ENCODE measurements at regions not wholly inside any gene's neighbourhood (a gene's known extent, or its start where the extent isn't known, plus 50 kb on each side); places are given as distances from the start of the nearest gene placed in this dataset.
A peak's percentile ranks its signal among the peaks of the same experiment; 100 is the strongest.

DNA sequence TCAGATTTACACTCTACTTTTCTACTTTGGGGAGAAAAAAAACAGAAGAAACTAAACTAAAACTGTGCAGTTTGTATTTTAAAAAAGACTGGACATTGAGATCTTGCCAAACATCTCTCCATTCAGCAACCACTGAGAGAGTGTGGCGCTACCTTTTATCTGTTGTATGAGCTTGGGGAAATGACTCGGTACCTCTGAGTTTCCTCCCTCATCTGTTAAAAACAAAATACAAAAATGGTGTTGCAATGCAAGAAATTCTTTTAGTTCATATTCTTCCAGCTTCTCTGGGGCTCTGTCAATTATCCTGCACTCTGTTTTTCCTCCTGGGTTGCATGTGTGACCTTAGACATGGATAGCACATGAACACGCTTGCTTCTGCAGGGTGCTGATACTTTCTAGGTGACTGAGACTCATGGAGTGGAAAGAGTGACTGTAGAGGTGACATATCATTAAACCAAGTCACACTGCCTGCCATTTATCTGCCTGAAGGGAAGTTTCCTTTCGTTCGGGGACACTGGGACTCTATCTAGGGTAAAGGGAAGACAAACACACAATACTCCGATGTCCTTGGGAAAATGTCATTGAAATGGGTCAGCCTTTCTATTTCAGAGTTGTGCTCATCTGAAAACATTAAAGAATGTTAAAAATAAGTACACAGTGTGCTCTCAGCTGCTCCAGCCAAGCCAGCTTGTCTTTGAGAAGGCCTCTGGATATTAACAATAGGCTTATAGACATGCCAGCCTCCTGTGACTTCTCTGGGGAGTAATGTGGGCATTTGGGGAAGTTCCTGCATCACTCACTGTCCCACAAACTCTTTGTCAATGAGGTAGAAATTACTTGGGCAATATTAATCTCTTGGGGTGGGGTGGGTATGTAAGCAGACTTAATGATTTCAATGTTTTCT lies 91.4 kb downstream of the TRIB2 start:
- DNase-seq (peak in 2 of 5 donors; percentile 41 to 48), ATAC-seq (peak; percentile 74 to 90 (median 84))
- Histone ChIP-seq H3K27ac (peak overlapping the region; percentile 42 to 87 (median 72)), H3K36me3 (no peaks in the 10 kb centered on the region), H3K4me3 (no peak overlapping the region), H3K4me1 (peaks cover 9 to 58% (median 44%) of the 10 kb centered on the region in 12 donors), H3K9me3 (no peaks in the 10 kb centered on the region), H3K27me3 (no peaks in the 10 kb centered on the region)
- 28 to 43% (median 31%) methylated on average over 6 of the region's 6 CpGs for WGBS, 4 donors
- TF ChIP-seq POLR2A (IDR thresholded peaks at IDR 0.05): peak in 1 of 2 donors; percentile 17
- TF ChIP-seq, protein P1, sequence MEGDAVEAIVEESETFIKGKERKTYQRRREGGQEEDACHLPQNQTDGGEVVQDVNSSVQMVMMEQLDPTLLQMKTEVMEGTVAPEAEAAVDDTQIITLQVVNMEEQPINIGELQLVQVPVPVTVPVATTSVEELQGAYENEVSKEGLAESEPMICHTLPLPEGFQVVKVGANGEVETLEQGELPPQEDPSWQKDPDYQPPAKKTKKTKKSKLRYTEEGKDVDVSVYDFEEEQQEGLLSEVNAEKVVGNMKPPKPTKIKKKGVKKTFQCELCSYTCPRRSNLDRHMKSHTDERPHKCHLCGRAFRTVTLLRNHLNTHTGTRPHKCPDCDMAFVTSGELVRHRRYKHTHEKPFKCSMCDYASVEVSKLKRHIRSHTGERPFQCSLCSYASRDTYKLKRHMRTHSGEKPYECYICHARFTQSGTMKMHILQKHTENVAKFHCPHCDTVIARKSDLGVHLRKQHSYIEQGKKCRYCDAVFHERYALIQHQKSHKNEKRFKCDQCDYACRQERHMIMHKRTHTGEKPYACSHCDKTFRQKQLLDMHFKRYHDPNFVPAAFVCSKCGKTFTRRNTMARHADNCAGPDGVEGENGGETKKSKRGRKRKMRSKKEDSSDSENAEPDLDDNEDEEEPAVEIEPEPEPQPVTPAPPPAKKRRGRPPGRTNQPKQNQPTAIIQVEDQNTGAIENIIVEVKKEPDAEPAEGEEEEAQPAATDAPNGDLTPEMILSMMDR (IDR thresholded peaks at IDR 0.05): no peak
- intact Hi-C loops (cut with DNase I): loop anchor here in 8 of 10 donors (5.0 to 10.0 kb wide), 8 partner anchors 71 to 197 kb away; partner anchors contain the start of gene TRIB2 (in 1 of the 8)

DNA sequence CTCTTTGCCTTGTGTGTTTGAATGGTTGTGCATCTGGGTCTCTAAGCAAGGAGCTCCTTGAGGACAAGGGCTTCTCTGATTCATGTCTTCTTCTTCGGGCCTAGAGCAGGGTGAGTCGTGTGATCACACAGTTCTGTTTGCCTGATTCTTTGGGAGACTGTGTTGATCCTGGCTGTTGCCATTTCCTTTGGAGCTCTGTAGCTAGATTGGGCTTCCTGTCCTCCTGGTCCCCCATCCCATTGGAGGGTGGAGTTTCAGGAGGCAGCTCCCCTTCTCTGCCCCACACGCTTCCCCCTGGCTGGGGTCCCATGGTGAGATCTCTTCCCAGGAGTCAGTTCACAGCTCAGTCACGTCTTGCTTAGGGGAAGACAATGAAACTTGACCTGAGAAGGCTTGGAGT lies 92.8 kb downstream of the TRIB2 start:
- peak in 4 of 5 donors; percentile 42 to 67 (median 58) for DNase-seq
- Histone ChIP-seq H3K27ac (peak overlapping the region; percentile 25 to 87 (median 72)), H3K4me1 (peaks cover 9 to 57% (median 41%) of the 10 kb centered on the region in 12 donors), H3K4me3 (no peak overlapping the region), H3K36me3 (no peaks in the 10 kb centered on the region), H3K27me3 (no peaks in the 10 kb centered on the region), H3K9me3 (no peaks in the 10 kb centered on the region)
- ATAC-seq: peak; percentile 30 to 81 (median 54)
- intact Hi-C loops (cut with DNase I): loop anchor here in 8 of 10 donors (5.0 to 10.0 kb wide), 8 partner anchors 72 to 195 kb away; partner anchors contain the start of gene TRIB2 (in 1 of the 8)
- 37 to 57% (median 51%) methylated on average over 4 of the region's 4 CpGs for WGBS, 4 donors
- TF ChIP-seq, protein P1 (IDR thresholded peaks at IDR 0.05): no peak
- no peak for TF ChIP-seq POLR2A (IDR thresholded peaks at IDR 0.05)

DNA sequence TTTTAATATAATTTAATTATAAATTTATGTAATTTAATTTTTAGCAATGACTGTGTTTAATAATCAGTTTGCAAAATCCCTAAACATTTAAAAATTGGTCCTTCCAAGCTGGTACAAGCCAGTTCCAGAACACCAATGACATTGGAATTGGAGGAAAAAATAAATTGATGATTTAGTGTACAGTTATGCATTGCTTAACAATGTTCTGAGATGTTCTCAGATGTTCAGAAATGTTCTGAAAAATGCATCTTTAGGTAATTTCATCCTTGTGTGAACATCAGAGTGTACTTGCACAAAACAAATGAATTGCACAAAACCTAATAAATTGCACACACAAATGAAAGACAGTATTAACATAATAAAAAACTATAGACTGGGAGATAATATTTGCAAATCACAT lies 95.2 kb downstream of the TRIB2 start:
- TF ChIP-seq, protein P1 (IDR thresholded peaks at IDR 0.05): no peak
- no peak for TF ChIP-seq POLR2A (IDR thresholded peaks at IDR 0.05)
- Histone ChIP-seq H3K27me3 (no peaks in the 10 kb centered on the region), H3K4me1 (peaks cover 9 to 41% (median 35%) of the 10 kb centered on the region in 12 donors), H3K27ac (no peak overlapping the region), H3K9me3 (no peaks in the 10 kb centered on the region), H3K4me3 (no peak overlapping the region), H3K36me3 (no peaks in the 10 kb centered on the region)
- DNase-seq: no peak
- no peak for ATAC-seq
- intact Hi-C loops (cut with DNase I): loop anchor here in 2 of 10 donors (10.0 kb wide), 2 partner anchors 87 to 193 kb away; no protein-coding TSS in a partner anchor

DNA sequence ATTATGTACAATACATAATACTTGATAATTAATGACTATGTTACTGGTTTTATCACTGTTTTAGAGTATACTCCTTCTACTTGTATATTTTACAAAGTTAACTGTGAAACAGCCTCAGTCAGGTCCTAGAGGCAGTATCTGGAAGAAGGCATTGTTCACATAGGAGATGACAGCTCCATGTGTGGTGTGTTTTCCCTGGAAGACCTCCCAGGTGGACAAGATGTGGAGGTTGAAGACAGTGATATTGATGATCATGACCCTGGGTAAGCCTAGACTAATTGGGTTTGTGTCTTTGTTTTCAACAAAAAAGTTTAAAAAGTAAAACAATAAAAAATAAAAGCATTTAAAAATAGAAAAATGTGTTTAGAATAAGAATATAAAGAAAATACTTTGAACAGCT lies 96.4 kb downstream of the TRIB2 start:
- H3K9me3 ChIP-seq: no peaks in the 10 kb centered on the region
- no peak overlapping the region for H3K27ac ChIP-seq
- no peak for TF ChIP-seq POLR2A (IDR thresholded peaks at IDR 0.05)
- TF ChIP-seq, protein P1 (IDR thresholded peaks at IDR 0.05): no peak
- peaks cover 3 to 37% (median 32%) of the 10 kb centered on the region in 12 donors for H3K4me1 ChIP-seq
- DNase-seq (no peak), ATAC-seq (no peak)
- no peak overlapping the region for H3K4me3 ChIP-seq
- H3K36me3 ChIP-seq: no peaks in the 10 kb centered on the region
- H3K27me3 ChIP-seq: no peaks in the 10 kb centered on the region
- intact Hi-C loops (cut with DNase I): loop anchor here in 2 of 10 donors (10.0 kb wide), 2 partner anchors 88 to 192 kb away; no protein-coding TSS in a partner anchor

Measured in heart left ventricle (tissue), 16 donors.